ENCODE measurements at regions not wholly inside any gene's neighbourhood (a gene's known extent, or its start where the extent isn't known, plus 50 kb on each side); places are given as distances from the start of the nearest gene placed in this dataset.

GRCh38 chr20:48385527-48385926 is 442.3 kb downstream of the PREX1 start:
- Histone ChIP-seq H3K9me3 (ENCODE audit: control insufficient read depth, insufficient read depth, low read length) (no peaks in the 10 kb centered on the region), H3K27ac (ENCODE audit: low read depth, low read length) (no peak overlapping the region), H3K27me3 (ENCODE audit: control insufficient read depth, low read length) (no peaks in the 10 kb centered on the region), H3K4me1 (ENCODE audit: control insufficient read depth, low read length) (no peaks in the 10 kb centered on the region), H3K79me2 (ENCODE audit: control insufficient read depth, low read length) (no peaks in the 10 kb centered on the region), H3K4me3 (ENCODE audit: low read length) (no peak overlapping the region), H3K4me2 (ENCODE audit: low read length) (no peak overlapping the region), H3K36me3 (ENCODE audit: control insufficient read depth, low read length) (no peaks in the 10 kb centered on the region), H3K9me2 (replicated peaks; ENCODE audit: control insufficient read depth, low read length) (no peaks in the 10 kb centered on the region), H3F3A (ENCODE audit: control insufficient read depth, insufficient read depth) (no peaks in the 10 kb centered on the region), H4K20me1 (ENCODE audit: control insufficient read depth, insufficient read depth, low read depth, low read length) (no peaks in the 10 kb centered on the region; the same call in 1 of the 2 replicates)
- no peak for TF ChIP-seq CTCF (IDR thresholded peaks at IDR 0.05; ENCODE audit: low read depth, low read length, poor library complexity, severe bottlenecking)
- no peak for TF ChIP-seq EZH2phosphoT487 (IDR thresholded peaks at IDR 0.05; ENCODE audit: borderline replicate concordance, low read length)

- no peaks in the 10 kb centered on the region for H3K36me3 ChIP-seq (ENCODE audit: control insufficient read depth, low read length)
- TF ChIP-seq CTCF (IDR thresholded peaks at IDR 0.05; ENCODE audit: low read depth, low read length, poor library complexity, severe bottlenecking) (no peak), EZH2phosphoT487 (IDR thresholded peaks at IDR 0.05; ENCODE audit: borderline replicate concordance, low read length) (no peak)
- no peaks in the 10 kb centered on the region for H3K4me1 ChIP-seq (ENCODE audit: control insufficient read depth, low read length)
- no peaks in the 10 kb centered on the region for H3F3A ChIP-seq (ENCODE audit: control insufficient read depth, insufficient read depth)
- H3K4me3 ChIP-seq (ENCODE audit: low read length): no peak overlapping the region
- H3K9me2 ChIP-seq (replicated peaks; ENCODE audit: control insufficient read depth, low read length): no peaks in the 10 kb centered on the region
- no peak overlapping the region for H3K27ac ChIP-seq (ENCODE audit: low read depth, low read length)
- H3K4me2 ChIP-seq (ENCODE audit: low read length): no peak overlapping the region
- no peaks in the 10 kb centered on the region for H3K9me3 ChIP-seq (ENCODE audit: control insufficient read depth, insufficient read depth, low read length)
- no peaks in the 10 kb centered on the region for H3K79me2 ChIP-seq (ENCODE audit: control insufficient read depth, low read length)
- no peaks in the 10 kb centered on the region for H3K27me3 ChIP-seq (ENCODE audit: control insufficient read depth, low read length)
- no peaks in the 10 kb centered on the region; the same call in 1 of the 2 replicates for H4K20me1 ChIP-seq (ENCODE audit: control insufficient read depth, insufficient read depth, low read depth, low read length)
These were observed 442.7 kb downstream of the PREX1 start for GRCh38 chr20:48385114-48385513.

GRCh38 chr20:48384147-48384818 is 443.5 kb downstream of the PREX1 start:
- Histone ChIP-seq H3K27me3 (ENCODE audit: control insufficient read depth, low read length) (no peaks in the 10 kb centered on the region), H3K4me3 (ENCODE audit: low read length) (no peak overlapping the region), H4K20me1 (ENCODE audit: control insufficient read depth, insufficient read depth, low read depth, low read length) (no peaks in the 10 kb centered on the region; the same call in 1 of the 2 replicates), H3K9me3 (ENCODE audit: control insufficient read depth, insufficient read depth, low read length) (no peaks in the 10 kb centered on the region), H3K36me3 (ENCODE audit: control insufficient read depth, low read length) (no peaks in the 10 kb centered on the region), H3F3A (ENCODE audit: control insufficient read depth, insufficient read depth) (no peaks in the 10 kb centered on the region), H3K4me2 (ENCODE audit: low read length) (no peak overlapping the region), H3K4me1 (ENCODE audit: control insufficient read depth, low read length) (no peaks in the 10 kb centered on the region), H3K9me2 (replicated peaks; ENCODE audit: control insufficient read depth, low read length) (no peaks in the 10 kb centered on the region), H3K79me2 (ENCODE audit: control insufficient read depth, low read length) (no peaks in the 10 kb centered on the region), H3K27ac (ENCODE audit: low read depth, low read length) (no peak overlapping the region)
- TF ChIP-seq CTCF (IDR thresholded peaks at IDR 0.05; ENCODE audit: low read depth, low read length, poor library complexity, severe bottlenecking): no peak
- no peak for TF ChIP-seq EZH2phosphoT487 (IDR thresholded peaks at IDR 0.05; ENCODE audit: borderline replicate concordance, low read length)
